ENCODE measurements at regions not wholly inside any gene's neighbourhood (a gene's known extent, or its start where the extent isn't known, plus 50 kb on each side); places are given as distances from the start of the nearest gene placed in this dataset.
A peak's percentile ranks its signal among the peaks of the same experiment; 100 is the strongest.

GRCh38 chr6:167551628-167552257 lies 226.9 kb downstream of the TTLL2 start (continued):
- TF ChIP-seq, protein P1, sequence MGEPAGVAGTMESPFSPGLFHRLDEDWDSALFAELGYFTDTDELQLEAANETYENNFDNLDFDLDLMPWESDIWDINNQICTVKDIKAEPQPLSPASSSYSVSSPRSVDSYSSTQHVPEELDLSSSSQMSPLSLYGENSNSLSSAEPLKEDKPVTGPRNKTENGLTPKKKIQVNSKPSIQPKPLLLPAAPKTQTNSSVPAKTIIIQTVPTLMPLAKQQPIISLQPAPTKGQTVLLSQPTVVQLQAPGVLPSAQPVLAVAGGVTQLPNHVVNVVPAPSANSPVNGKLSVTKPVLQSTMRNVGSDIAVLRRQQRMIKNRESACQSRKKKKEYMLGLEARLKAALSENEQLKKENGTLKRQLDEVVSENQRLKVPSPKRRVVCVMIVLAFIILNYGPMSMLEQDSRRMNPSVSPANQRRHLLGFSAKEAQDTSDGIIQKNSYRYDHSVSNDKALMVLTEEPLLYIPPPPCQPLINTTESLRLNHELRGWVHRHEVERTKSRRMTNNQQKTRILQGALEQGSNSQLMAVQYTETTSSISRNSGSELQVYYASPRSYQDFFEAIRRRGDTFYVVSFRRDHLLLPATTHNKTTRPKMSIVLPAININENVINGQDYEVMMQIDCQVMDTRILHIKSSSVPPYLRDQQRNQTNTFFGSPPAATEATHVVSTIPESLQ (CRISPR knock-in tag; IDR thresholded peaks at IDR 0.05): no peak

DNA sequence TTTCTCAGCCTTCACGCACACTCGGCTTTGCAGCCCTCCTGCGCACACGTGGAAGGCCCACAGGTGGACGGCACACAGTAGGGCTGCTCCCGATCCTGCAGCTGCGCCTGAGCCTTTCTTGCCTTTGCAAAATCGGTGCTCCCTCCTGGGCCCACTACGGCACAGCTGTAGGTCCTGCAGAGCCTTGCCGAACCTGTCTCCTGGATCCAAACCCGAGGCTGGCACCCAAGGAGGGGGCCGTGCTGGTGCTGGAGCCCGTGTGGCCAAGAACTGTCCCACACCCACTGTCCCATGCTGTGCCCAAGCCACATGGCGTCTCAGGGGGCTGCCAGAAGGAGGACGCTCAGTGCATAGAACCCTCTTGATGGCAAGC lies 227.4 kb downstream of the TTLL2 start:
- FAIRE-seq: no peak
- H3K27me3 ChIP-seq (ENCODE audit: control insufficient read depth in 2 of 2, insufficient read depth in 2 of 2, low read length in 2 of 2): peaks cover 18 to 62% of the 10 kb centered on the region in 2 experiments
- POLR2A ChIA-PET: no interaction called here

More for the DNA sequence above, 227.4 kb downstream of the TTLL2 start:
- no peaks in the 10 kb centered on the region for H4K20me1 ChIP-seq (replicated peaks; ENCODE audit: control insufficient read depth, insufficient read depth, low read length)
- H2AFZ ChIP-seq (ENCODE audit: low read depth, low read length): no peak overlapping the region
- DNase-seq (ENCODE audit: extremely low read depth in 1 of 4, low spot score in 3 of 4) (no peak), ATAC-seq (peak; percentile 17)
- 3% methylated on average over 15 of the region's 15 CpGs for WGBS (ENCODE audit: insufficient coverage, low coverage, missing lambda C conversion rate)
- no peak overlapping the region for H3K27ac ChIP-seq (ENCODE audit: extremely low read depth, low read depth, low read length)
- CTCF ChIA-PET (ENCODE audit: low intra/inter-chr PET ratio): no interaction called here
- no peaks in the 10 kb centered on the region for H3K9me3 ChIP-seq (replicated peaks; ENCODE audit: control insufficient read depth, insufficient read depth, low read depth, low read length)
- in situ Hi-C loops (cut with MboI) (no loop called here), intact Hi-C loops (cut with micrococcal nuclease) (no loop called here)
- peak; percentile 85; the same call in 1 of the 2 replicates for TF ChIP-seq ZKSCAN1 (IDR thresholded peaks at IDR 0.05; ENCODE audit: low read depth, low read length)
- TF ChIP-seq FUS (optimal IDR thresholded peaks at IDR 0.05; ENCODE audit: low read depth, low read length): no peak
- no peaks in the 10 kb centered on the region for H3K9me1 ChIP-seq (ENCODE audit: control insufficient read depth, insufficient read depth, low read length)
- no TSS peak for BruUV-seq (replicated peaks)
- H3K79me2 ChIP-seq (ENCODE audit: control insufficient read depth, insufficient read depth, low read length): no peaks in the 10 kb centered on the region
- H3K4me1 ChIP-seq (replicated peaks in 1 of 2; ENCODE audit: control insufficient read depth in 2 of 2, insufficient read depth in 2 of 2, low read length in 2 of 2): peaks cover 0 to 11% of the 10 kb centered on the region in 2 experiments; a peak in 1 of 5 replicates
- no peak overlapping the region for H3K4me2 ChIP-seq (ENCODE audit: insufficient read depth, low read length)
- no peaks in the 10 kb centered on the region for H3K36me3 ChIP-seq (ENCODE audit: control insufficient read depth, insufficient read depth, low read length)
- no peak overlapping the region for H3K9ac ChIP-seq (ENCODE audit: insufficient read depth in 1 of 2, low read depth in 2 of 2, low read length in 2 of 2)
- no peak overlapping the region for H3K4me3 ChIP-seq
